Mesothelial cell of epicardium (in vitro differentiated cells): ENCODE measurements at regions not wholly inside any gene's neighbourhood (a gene's known extent, or its start where the extent isn't known, plus 50 kb on each side); places are given as distances from the start of the nearest gene placed in this dataset.

Experiments
- DNase-seq, 2 experiments: peaks; one replicate each; pipeline ENCODE4 v3.0.0; 2021; ENCODE audit warnings: low spot score in 2 of 2; ENCODE audit not compliant: unreplicated experiment in 2 of 2
- H3K27ac Mint-ChIP-seq: 2 replicates; pipeline ENCODE4 v1.8.0; 2021; ENCODE audit warnings: mixed read lengths
- H3K27me3 Mint-ChIP-seq: 2 replicates; pipeline ENCODE4 v1.8.0; 2021; ENCODE audit warnings: low read depth, mixed read lengths
- H3K36me3 Mint-ChIP-seq: 2 replicates; pipeline ENCODE4 v1.8.0; 2021; ENCODE audit warnings: mixed read lengths
- H3K4me1 Mint-ChIP-seq: 2 replicates; pipeline ENCODE4 v1.8.0; 2021; ENCODE audit warnings: mixed read lengths
- H3K4me3 Mint-ChIP-seq: 2 replicates; pipeline ENCODE4 v1.8.0; 2021; ENCODE audit warnings: mild to moderate bottlenecking, moderate library complexity, mixed read lengths
- H3K9me3 Mint-ChIP-seq: 2 replicates; pipeline ENCODE4 v1.8.0; 2021; ENCODE audit warnings: mixed read lengths
- CTCF ChIP-seq: fragments of 200-600 bp; sonication (generic); IDR thresholded peaks from one replicate; pipeline ENCODE4 v1.5.0; 2021; ENCODE audit warnings: antibody characterized with exemption; ENCODE audit not compliant: unreplicated experiment

GRCh38 chr10:100653238-100653956 lies 92.0 kb upstream of the PAX2 start:
- TF ChIP-seq CTCF, result no peak
- Mint-ChIP-seq H3K9me3 (no peaks in the 10 kb centered on the region), H3K27me3 (peaks cover 82% of the 10 kb centered on the region), H3K4me3 (peak overlapping the region; percentile 46), H3K4me1 (peaks cover 24% of the 10 kb centered on the region), H3K36me3 (no peaks in the 10 kb centered on the region), H3K27ac (no peak overlapping the region)
- DNase-seq, result no peak

- no peak for TF ChIP-seq CTCF
- H3K36me3 Mint-ChIP-seq, result peaks cover 2% of the 10 kb centered on the region
- peak overlapping the region; percentile 68 for H3K4me3 Mint-ChIP-seq
- peaks cover 24% of the 10 kb centered on the region for H3K4me1 Mint-ChIP-seq
- H3K27me3 Mint-ChIP-seq, result peaks cover 82% of the 10 kb centered on the region
- DNase-seq, result peak in 1 of 2 experiments; percentile 57
- peak overlapping the region; percentile 61 for H3K27ac Mint-ChIP-seq
- no peaks in the 10 kb centered on the region for H3K9me3 Mint-ChIP-seq
Observed at GRCh38 chr10:100653957-100654781, 91.2 kb upstream of the PAX2 start.

GRCh38 chr10:100654782-100655325 lies 90.5 kb upstream of the PAX2 start:
- no peak overlapping the region for H3K27ac Mint-ChIP-seq
- H3K27me3 Mint-ChIP-seq, result peaks cover 82% of the 10 kb centered on the region
- no peak for TF ChIP-seq CTCF
- DNase-seq, result peak in 1 of 2 experiments; percentile 44
- H3K9me3 Mint-ChIP-seq, result no peaks in the 10 kb centered on the region
- peak overlapping the region; percentile 68 for H3K4me3 Mint-ChIP-seq
- H3K36me3 Mint-ChIP-seq, result peaks cover 3% of the 10 kb centered on the region
- peaks cover 24% of the 10 kb centered on the region for H3K4me1 Mint-ChIP-seq

GRCh38 chr10:100655326-100655759 lies 90.0 kb upstream of the PAX2 start:
- no peaks in the 10 kb centered on the region for H3K9me3 Mint-ChIP-seq
- H3K4me3 Mint-ChIP-seq, result peak overlapping the region; percentile 63
- no peak for TF ChIP-seq CTCF

GRCh38 chr10:100655760-100656421 lies 89.5 kb upstream of the PAX2 start:
- Mint-ChIP-seq H3K9me3 (no peaks in the 10 kb centered on the region), H3K4me1 (peaks cover 24% of the 10 kb centered on the region), H3K4me3 (peak overlapping the region; percentile 63), H3K27ac (peak overlapping the region; percentile 30), H3K27me3 (peaks cover 84% of the 10 kb centered on the region), H3K36me3 (peaks cover 3% of the 10 kb centered on the region)
- DNase-seq, result no peak
- TF ChIP-seq CTCF, result no peak

More at GRCh38 chr10:100655326-100655759, 90.0 kb upstream of the PAX2 start:
- no peak overlapping the region for H3K27ac Mint-ChIP-seq
- H3K36me3 Mint-ChIP-seq, result peaks cover 3% of the 10 kb centered on the region
- H3K4me1 Mint-ChIP-seq, result peaks cover 24% of the 10 kb centered on the region
- H3K27me3 Mint-ChIP-seq, result peaks cover 82% of the 10 kb centered on the region
- DNase-seq, result no peak
